ENCODE measurements at regions not wholly inside any gene's neighbourhood (a gene's known extent, or its start where the extent isn't known, plus 50 kb on each side); places are given as distances from the start of the nearest gene placed in this dataset.

DNA sequence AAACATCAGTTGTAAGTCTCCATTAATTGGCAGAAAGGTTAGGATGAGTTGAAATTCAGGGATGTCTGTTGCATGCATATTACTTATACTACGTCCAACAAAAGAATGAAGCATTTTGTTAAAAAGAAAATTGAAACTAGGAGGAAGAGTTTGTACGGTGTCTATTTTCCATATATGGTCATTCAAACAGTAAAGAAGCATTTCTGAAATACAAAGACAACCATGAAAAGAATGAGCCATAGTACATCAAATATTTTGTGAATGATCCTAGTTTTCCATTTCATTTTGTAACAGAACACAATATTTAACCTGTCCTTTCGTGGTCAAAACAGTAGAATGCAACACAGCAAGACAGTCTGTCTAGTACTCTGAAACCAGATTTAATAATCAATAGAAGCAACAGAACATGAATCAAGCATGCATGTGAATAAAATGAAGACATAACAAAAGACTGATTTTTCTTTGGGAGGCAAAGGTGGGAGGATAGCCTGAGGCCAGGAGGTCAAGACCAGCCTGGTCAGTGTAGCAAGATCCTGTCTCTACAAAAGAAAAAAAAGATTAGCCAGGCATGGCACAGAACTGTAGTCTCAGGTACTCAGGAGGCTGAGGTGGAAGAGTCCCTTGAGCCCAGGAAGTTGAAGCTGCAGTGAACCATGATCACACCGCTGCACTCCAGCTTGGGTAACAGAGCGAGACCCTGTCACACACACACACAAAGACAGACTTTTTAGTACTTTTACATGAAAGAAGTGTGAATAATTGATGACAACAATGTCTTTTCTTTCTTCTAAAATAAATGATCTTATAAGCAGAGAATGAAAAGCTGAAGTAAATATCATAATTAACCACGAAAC lies 156.0 kb downstream of the LRIG3 start:
- Histone ChIP-seq H3K4me3 (ENCODE audit: insufficient read depth, low read depth, low read length) (no peak overlapping the region), H3K79me1 (ENCODE audit: low read depth in 1 of 2, low read length in 2 of 2) (no peaks in the 10 kb centered on the region), H2BK20ac (ENCODE audit: low read depth, low read length) (peak overlapping the region; percentile 96), H4K20me1 (ENCODE audit: insufficient read depth, low read length) (no peaks in the 10 kb centered on the region), H3K9me1 (ENCODE audit: insufficient read depth, low read length) (peaks cover 4% of the 10 kb centered on the region), H2AK9ac (replicated peaks; ENCODE audit: low read depth, low read length, poor library complexity) (no peak overlapping the region), H2AFZ (replicated peaks; ENCODE audit: low read length, poor library complexity) (peak overlapping the region; percentile 57), H2BK15ac (ENCODE audit: low read depth, low read length) (peak overlapping the region; percentile 78; the same call in 2 of the 3 replicates), H2AK5ac (ENCODE audit: low read depth, low read length) (peak overlapping the region; percentile 94), H3K27ac (ENCODE audit: insufficient read depth, low read length) (peak overlapping the region; percentile 55), H3K9me3 (ENCODE audit: control insufficient read depth, insufficient read depth, low read length) (no peaks in the 10 kb centered on the region), H3K18ac (ENCODE audit: low read depth, low read length) (peak overlapping the region; percentile 70), H3K27me3 (ENCODE audit: control insufficient read depth, insufficient read depth, low read length) (no peaks in the 10 kb centered on the region), H3K56ac (ENCODE audit: extremely low read depth, insufficient read depth, low read length) (peak overlapping the region; percentile 13; the same call in 1 of the 2 replicates), H3K9ac (ENCODE audit: low read depth, low read length) (peak overlapping the region; percentile 16), H2BK5ac (ENCODE audit: low read depth, low read length, poor library complexity, severe bottlenecking) (peak overlapping the region; percentile 70), H4K8ac (ENCODE audit: low read depth in 2 of 2, low read length in 2 of 2) (peak overlapping the region; percentile 69 to 99), H3K4me1 (ENCODE audit: control insufficient read depth, insufficient read depth, low read length) (peaks cover 9% of the 10 kb centered on the region), H4K91ac (ENCODE audit: insufficient read depth, low read depth, low read length) (peak overlapping the region; percentile 93), H3K4ac (ENCODE audit: low read depth, low read length) (peak overlapping the region; percentile 97), H3K23ac (ENCODE audit: low read depth, low read length) (peak overlapping the region; percentile 89), H3K36me3 (ENCODE audit: control insufficient read depth, insufficient read depth, low read length) (no peaks in the 10 kb centered on the region), H3K14ac (replicated peaks; ENCODE audit: low read depth, low read length) (peak overlapping the region; percentile 96), H3K4me2 (ENCODE audit: low read depth, low read length) (peak overlapping the region; percentile 18; the same call in 1 of the 2 replicates), H4K5ac (ENCODE audit: low read depth, low read length) (peak overlapping the region; percentile 66), H2BK120ac (ENCODE audit: low read depth, low read length) (peak overlapping the region; percentile 93)
- dilution Hi-C loops (cut with HindIII; ENCODE audit: low sequenced_read_pairs, unreplicated experiment): no loop called here
- BruUV-seq (replicated peaks): no TSS peak
- intact Hi-C loops (cut with micrococcal nuclease): loop anchor here (5.0 to 10.0 kb wide), 4 partner anchors 197 to 420 kb away; no protein-coding TSS in a partner anchor
- POLR2A ChIA-PET (ENCODE audit: unreplicated experiment): no interaction called here
- in situ Hi-C loops (cut with MboI; ENCODE audit: low sequenced_read_pairs): no loop called here
- peak; percentile 46 for DNase-seq
- CTCF ChIA-PET: no interaction called here
- WGBS, 2 experiments (ENCODE audit: extremely low coverage in 2 of 2, insufficient read length in 1 of 2): no CpG with 5 or more reads among the region's 6 CpGs
- peak; percentile 70 for ATAC-seq (ENCODE audit: low read depth)
- no peak for TF ChIP-seq NFE2L2 (IDR thresholded peaks at IDR 0.05; ENCODE audit: low read depth, low read length)
- TF ChIP-seq, protein P1, sequence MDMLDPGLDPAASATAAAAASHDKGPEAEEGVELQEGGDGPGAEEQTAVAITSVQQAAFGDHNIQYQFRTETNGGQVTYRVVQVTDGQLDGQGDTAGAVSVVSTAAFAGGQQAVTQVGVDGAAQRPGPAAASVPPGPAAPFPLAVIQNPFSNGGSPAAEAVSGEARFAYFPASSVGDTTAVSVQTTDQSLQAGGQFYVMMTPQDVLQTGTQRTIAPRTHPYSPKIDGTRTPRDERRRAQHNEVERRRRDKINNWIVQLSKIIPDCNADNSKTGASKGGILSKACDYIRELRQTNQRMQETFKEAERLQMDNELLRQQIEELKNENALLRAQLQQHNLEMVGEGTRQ (IDR thresholded peaks at IDR 0.05; ENCODE audit: low read depth, low read length): no peak
- TF ChIP-seq MXI1 (IDR thresholded peaks at IDR 0.05; ENCODE audit: borderline replicate concordance, low read depth, low read length): no peak
- no peak for TF ChIP-seq SMC3 (IDR thresholded peaks at IDR 0.05; ENCODE audit: low read depth, low read length)
- no peak for TF ChIP-seq CHD1 (IDR thresholded peaks at IDR 0.05; ENCODE audit: low read depth, low read length)
- no peak for TF ChIP-seq FOS (IDR thresholded peaks at IDR 0.05; ENCODE audit: low read depth, low read length)
- no peak for TF ChIP-seq MAZ (IDR thresholded peaks at IDR 0.05; ENCODE audit: borderline replicate concordance, low read depth, low read length)
- TF ChIP-seq RAD21 (IDR thresholded peaks at IDR 0.05; ENCODE audit: low read length): no peak
- no peak for TF ChIP-seq RCOR1 (IDR thresholded peaks at IDR 0.05; ENCODE audit: insufficient replicate concordance, low read length)
- TF ChIP-seq, protein P2, sequence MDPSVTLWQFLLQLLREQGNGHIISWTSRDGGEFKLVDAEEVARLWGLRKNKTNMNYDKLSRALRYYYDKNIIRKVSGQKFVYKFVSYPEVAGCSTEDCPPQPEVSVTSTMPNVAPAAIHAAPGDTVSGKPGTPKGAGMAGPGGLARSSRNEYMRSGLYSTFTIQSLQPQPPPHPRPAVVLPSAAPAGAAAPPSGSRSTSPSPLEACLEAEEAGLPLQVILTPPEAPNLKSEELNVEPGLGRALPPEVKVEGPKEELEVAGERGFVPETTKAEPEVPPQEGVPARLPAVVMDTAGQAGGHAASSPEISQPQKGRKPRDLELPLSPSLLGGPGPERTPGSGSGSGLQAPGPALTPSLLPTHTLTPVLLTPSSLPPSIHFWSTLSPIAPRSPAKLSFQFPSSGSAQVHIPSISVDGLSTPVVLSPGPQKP (IDR thresholded peaks at IDR 0.05; ENCODE audit: borderline replicate concordance, low read depth, low read length): no peak
- TF ChIP-seq, protein P3, sequence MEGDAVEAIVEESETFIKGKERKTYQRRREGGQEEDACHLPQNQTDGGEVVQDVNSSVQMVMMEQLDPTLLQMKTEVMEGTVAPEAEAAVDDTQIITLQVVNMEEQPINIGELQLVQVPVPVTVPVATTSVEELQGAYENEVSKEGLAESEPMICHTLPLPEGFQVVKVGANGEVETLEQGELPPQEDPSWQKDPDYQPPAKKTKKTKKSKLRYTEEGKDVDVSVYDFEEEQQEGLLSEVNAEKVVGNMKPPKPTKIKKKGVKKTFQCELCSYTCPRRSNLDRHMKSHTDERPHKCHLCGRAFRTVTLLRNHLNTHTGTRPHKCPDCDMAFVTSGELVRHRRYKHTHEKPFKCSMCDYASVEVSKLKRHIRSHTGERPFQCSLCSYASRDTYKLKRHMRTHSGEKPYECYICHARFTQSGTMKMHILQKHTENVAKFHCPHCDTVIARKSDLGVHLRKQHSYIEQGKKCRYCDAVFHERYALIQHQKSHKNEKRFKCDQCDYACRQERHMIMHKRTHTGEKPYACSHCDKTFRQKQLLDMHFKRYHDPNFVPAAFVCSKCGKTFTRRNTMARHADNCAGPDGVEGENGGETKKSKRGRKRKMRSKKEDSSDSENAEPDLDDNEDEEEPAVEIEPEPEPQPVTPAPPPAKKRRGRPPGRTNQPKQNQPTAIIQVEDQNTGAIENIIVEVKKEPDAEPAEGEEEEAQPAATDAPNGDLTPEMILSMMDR (conservative IDR thresholded peaks at IDR 0.05; ENCODE audit: low read depth, low read length): no peak
- no peak for TF ChIP-seq MAFK (IDR thresholded peaks at IDR 0.05; ENCODE audit: low read depth, low read length)
- TF ChIP-seq RFX5 (IDR thresholded peaks at IDR 0.05; ENCODE audit: low read depth, low read length): no peak
- TF ChIP-seq BHLHE40 (IDR thresholded peaks at IDR 0.05; ENCODE audit: low read depth, low read length): no peak
- TF ChIP-seq POLR2A (IDR thresholded peaks at IDR 0.05; ENCODE audit: low read depth, low read length): no peak
